ENCODE measurements at regions not wholly inside any gene's neighbourhood (a gene's known extent, or its start where the extent isn't known, plus 50 kb on each side); places are given as distances from the start of the nearest gene placed in this dataset.

DNA sequence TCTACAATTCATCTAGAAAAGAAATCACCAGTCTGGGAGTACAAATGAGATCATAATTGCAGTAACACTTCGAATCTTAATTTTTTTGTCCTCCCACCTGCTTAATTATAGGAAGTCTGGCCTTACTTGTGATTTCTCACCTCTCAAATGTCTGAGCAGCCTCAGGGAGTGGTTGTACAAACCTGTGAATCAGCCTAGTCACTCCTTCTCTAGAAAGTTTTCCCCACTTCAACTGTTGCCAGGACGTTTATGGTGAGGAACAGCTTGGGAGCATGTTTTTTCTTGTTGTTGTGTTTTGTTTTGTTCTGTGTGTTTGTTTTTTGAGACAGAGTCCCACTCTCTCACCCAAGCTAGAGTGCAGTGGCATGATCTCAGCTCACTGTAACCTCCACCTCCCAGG, 50.3 kb upstream of the CLDN10 start:
- no peaks in the 10 kb centered on the region for H4K20me1 ChIP-seq (ENCODE audit: control insufficient read depth, extremely low read depth, insufficient read depth, low read length)
- TF ChIP-seq EZH2 (IDR thresholded peaks at IDR 0.05; ENCODE audit: low read length, missing control alignments), result no peak
- TF ChIP-seq, protein P1, sequence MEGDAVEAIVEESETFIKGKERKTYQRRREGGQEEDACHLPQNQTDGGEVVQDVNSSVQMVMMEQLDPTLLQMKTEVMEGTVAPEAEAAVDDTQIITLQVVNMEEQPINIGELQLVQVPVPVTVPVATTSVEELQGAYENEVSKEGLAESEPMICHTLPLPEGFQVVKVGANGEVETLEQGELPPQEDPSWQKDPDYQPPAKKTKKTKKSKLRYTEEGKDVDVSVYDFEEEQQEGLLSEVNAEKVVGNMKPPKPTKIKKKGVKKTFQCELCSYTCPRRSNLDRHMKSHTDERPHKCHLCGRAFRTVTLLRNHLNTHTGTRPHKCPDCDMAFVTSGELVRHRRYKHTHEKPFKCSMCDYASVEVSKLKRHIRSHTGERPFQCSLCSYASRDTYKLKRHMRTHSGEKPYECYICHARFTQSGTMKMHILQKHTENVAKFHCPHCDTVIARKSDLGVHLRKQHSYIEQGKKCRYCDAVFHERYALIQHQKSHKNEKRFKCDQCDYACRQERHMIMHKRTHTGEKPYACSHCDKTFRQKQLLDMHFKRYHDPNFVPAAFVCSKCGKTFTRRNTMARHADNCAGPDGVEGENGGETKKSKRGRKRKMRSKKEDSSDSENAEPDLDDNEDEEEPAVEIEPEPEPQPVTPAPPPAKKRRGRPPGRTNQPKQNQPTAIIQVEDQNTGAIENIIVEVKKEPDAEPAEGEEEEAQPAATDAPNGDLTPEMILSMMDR (conservative IDR thresholded peaks at IDR 0.05 in 1 of 2, IDR thresholded peaks at IDR 0.05 in 1 of 2; ENCODE audit: low read depth in 1 of 2, low read length in 2 of 2), result no peak
- no peak overlapping the region for H2AFZ ChIP-seq (ENCODE audit: low read length)
- H3K27me3 ChIP-seq (ENCODE audit: control insufficient read depth, insufficient read depth, low read length), result no peaks in the 10 kb centered on the region
- no peaks in the 10 kb centered on the region for H3K36me3 ChIP-seq (ENCODE audit: control insufficient read depth, insufficient read depth, low read length)
- no peaks in the 10 kb centered on the region for H3K4me1 ChIP-seq (ENCODE audit: control insufficient read depth, extremely low read depth, insufficient read depth, low read length)
- no peak overlapping the region for H3K9ac ChIP-seq (ENCODE audit: insufficient read depth, low read length)
- DNase-seq (ENCODE audit: low read depth in 2 of 2), result no peak
- no peak overlapping the region for H3K4me3 ChIP-seq (replicated peaks in 1 of 4; ENCODE audit: control extremely low read depth in 1 of 4, insufficient read depth in 1 of 4, low read depth in 3 of 4, low read length in 4 of 4)
- H3K9me3 ChIP-seq (ENCODE audit: control insufficient read depth, insufficient read depth, low read depth, low read length), result no peaks in the 10 kb centered on the region
- H3K27ac ChIP-seq (ENCODE audit: insufficient read depth, low read length), result no peak overlapping the region
- no peak overlapping the region for H3K4me2 ChIP-seq (ENCODE audit: extremely low read depth, insufficient read depth, low read length)
- no peaks in the 10 kb centered on the region for H3K79me2 ChIP-seq (ENCODE audit: control insufficient read depth, insufficient read depth, low read length)
